ENCODE measurements at regions not wholly inside any gene's neighbourhood (a gene's known extent, or its start where the extent isn't known, plus 50 kb on each side); places are given as distances from the start of the nearest gene placed in this dataset.

- no peak for DNase-seq (ENCODE audit: low read depth)
- no peak for TF ChIP-seq CTCF (IDR thresholded peaks at IDR 0.05; ENCODE audit: insufficient read depth, low read depth, low read length)
- Histone ChIP-seq H3K4me3 (ENCODE audit: low read depth, low read length) (no peak overlapping the region), H3K36me3 (ENCODE audit: control insufficient read depth, insufficient read depth, low read length) (no peaks in the 10 kb centered on the region), H3K27me3 (ENCODE audit: control insufficient read depth, insufficient read depth, low read length) (no peaks in the 10 kb centered on the region)
- POLR2A ChIA-PET, result no interaction called here
- CTCF ChIA-PET, result no interaction called here
These were observed 54.0 kb upstream of the ANKRD28 start for GRCh38 chr3:15851735-15852134.

GRCh38 chr3:15858547-15859506 is 61.0 kb upstream of the ANKRD28 start:
- H3K4me3 ChIP-seq (ENCODE audit: low read depth, low read length), result peak overlapping the region; percentile 96
- POLR2A ChIA-PET, result no interaction called here
- H3K27me3 ChIP-seq (ENCODE audit: control insufficient read depth, insufficient read depth, low read length), result no peaks in the 10 kb centered on the region
- H3K36me3 ChIP-seq (ENCODE audit: control insufficient read depth, insufficient read depth, low read length), result no peaks in the 10 kb centered on the region
- no peak for DNase-seq (ENCODE audit: low read depth)
- 0 out of 2 replicates have a peak, but pooled peaks have one; percentile 2 for TF ChIP-seq CTCF (IDR thresholded peaks at IDR 0.05; ENCODE audit: insufficient read depth, low read depth, low read length)
- CTCF ChIA-PET, result no interaction called here

GRCh38 chr3:15859507-15860013 is 61.8 kb upstream of the ANKRD28 start:
- ChIA-PET CTCF (no interaction called here), POLR2A (no interaction called here)
- no peak for DNase-seq (ENCODE audit: low read depth)
- Histone ChIP-seq H3K27me3 (ENCODE audit: control insufficient read depth, insufficient read depth, low read length) (no peaks in the 10 kb centered on the region), H3K4me3 (ENCODE audit: low read depth, low read length) (peak overlapping the region; percentile 96), H3K36me3 (ENCODE audit: control insufficient read depth, insufficient read depth, low read length) (no peaks in the 10 kb centered on the region)
- no peak for TF ChIP-seq CTCF (IDR thresholded peaks at IDR 0.05; ENCODE audit: insufficient read depth, low read depth, low read length)

GRCh38 chr3:15860014-15860934 is 62.5 kb upstream of the ANKRD28 start:
- no peaks in the 10 kb centered on the region for H3K27me3 ChIP-seq (ENCODE audit: control insufficient read depth, insufficient read depth, low read length)
- DNase-seq (ENCODE audit: low read depth), result no peak
- CTCF ChIA-PET, result interaction anchor here (0.6 to 0.7 kb wide), 2 partner anchors 55 to 131 kb away, joined by 3 to 8 read pairs; no protein-coding TSS in a partner anchor
- TF ChIP-seq CTCF (IDR thresholded peaks at IDR 0.05; ENCODE audit: insufficient read depth, low read depth, low read length), result no peak
- no peaks in the 10 kb centered on the region for H3K36me3 ChIP-seq (ENCODE audit: control insufficient read depth, insufficient read depth, low read length)
- H3K4me3 ChIP-seq (ENCODE audit: low read depth, low read length), result peak overlapping the region; percentile 96
- POLR2A ChIA-PET, result no interaction called here

- ChIA-PET POLR2A (no interaction called here), CTCF (interaction anchor here (0.6 to 1.2 kb wide), 2 partner anchors 14 to 130 kb away, joined by 3 to 8 read pairs; no protein-coding TSS in a partner anchor)
- Histone ChIP-seq H3K36me3 (ENCODE audit: control insufficient read depth, insufficient read depth, low read length) (no peaks in the 10 kb centered on the region), H3K27me3 (ENCODE audit: control insufficient read depth, insufficient read depth, low read length) (no peaks in the 10 kb centered on the region), H3K4me3 (ENCODE audit: low read depth, low read length) (no peak overlapping the region)
- no peak for TF ChIP-seq CTCF (IDR thresholded peaks at IDR 0.05; ENCODE audit: insufficient read depth, low read depth, low read length)
- DNase-seq (ENCODE audit: low read depth), result no peak
These were observed 63.4 kb upstream of the ANKRD28 start for GRCh38 chr3:15861163-15861562.
